CMK (cell line): ENCODE measurements at regions not wholly inside any gene's neighbourhood (a gene's known extent, or its start where the extent isn't known, plus 50 kb on each side); places are given as distances from the start of the nearest gene placed in this dataset.

Experiments used
- DNase-seq: peaks from one replicate; pipeline ENCODE4 v3.0.0-alpha.2; 2010; ENCODE audit warnings: low read depth

DNA sequence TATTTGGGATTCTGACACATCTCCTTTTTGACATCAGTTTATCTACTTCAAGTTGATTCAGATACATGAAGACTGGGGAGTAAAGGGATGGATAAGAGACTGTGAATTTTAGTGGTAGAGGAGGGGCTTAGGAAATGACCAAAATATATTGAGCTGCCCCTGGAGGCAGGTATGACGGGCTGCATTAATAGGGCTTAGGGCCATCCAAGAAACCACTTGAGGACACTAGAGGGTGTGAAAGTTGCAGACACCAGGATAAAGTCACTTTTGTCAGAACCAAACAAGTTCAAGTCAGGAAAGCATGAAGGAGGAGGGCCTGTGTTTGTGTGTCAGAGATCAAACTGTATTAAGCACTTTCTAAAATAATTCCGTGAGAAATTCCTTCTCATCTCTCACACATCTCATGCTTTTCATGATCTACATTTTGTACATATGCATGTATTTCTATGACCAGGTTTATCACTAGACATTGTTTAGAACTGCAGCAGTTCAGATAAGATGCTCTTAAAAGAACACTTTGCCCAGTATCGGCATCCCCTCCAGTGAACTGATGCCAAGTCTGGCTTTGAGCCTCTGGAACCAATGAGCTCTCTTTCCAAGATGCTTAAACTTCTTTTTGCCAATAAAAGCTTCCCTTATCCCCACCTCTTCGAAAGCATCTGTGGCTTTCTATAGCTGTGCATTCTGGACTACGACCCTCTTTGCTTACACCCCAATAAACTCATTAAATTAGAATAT, 136.9 kb downstream of the SLC38A1 start:
- no peak for DNase-seq

DNA sequence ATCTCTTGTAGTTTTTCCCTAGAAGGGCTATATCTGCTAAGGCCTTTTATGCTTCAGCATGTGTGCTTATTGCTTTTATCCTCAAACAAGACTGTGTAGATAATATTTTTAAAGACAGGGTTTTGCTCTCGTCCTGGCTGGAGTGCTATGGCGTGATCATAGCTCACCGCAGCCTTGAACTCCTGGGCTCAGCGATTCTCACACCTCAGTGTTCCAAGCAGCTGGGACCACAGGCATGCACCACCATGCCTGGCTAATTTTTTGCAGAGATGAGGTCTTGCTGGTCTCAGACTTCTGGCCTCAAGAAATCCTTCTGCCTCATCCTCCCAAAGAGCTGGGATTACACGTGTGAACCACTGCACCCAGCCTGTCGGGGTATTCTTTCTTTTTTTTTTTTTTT, 137.3 kb upstream of the SCAF11 start:
- no peak for DNase-seq

DNA sequence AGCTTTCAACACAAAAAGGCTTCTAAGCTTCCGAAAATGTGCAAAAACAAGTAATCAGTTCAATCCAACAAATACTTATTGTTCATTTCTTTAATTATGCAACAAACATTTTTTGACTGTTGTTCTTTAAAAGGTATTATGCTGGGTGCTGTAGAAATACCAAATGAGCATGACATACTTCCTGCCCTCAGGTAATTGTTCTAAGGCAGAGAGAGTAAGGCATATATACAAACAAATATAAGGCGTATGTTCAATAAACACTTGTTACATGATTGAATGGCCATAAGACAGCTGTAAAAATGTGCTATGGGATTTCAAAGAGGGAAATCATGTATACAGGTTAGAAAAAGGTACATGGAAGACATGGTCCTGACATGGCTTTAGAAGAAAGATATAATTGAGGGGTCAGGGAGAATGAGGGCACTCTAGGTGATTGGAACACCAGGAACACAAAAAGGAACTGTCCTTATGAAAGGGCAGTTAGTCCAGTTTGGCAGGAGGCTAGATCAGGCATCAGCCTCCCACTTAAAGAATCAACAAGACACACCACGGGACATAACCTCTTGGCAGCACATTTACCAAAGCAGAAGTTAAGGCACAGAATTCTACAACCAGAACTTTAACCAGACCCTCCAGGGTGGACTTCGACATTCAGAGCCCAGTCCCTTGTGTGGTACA, 135.8 kb upstream of the SCAF11 start:
- DNase-seq: no peak

DNA sequence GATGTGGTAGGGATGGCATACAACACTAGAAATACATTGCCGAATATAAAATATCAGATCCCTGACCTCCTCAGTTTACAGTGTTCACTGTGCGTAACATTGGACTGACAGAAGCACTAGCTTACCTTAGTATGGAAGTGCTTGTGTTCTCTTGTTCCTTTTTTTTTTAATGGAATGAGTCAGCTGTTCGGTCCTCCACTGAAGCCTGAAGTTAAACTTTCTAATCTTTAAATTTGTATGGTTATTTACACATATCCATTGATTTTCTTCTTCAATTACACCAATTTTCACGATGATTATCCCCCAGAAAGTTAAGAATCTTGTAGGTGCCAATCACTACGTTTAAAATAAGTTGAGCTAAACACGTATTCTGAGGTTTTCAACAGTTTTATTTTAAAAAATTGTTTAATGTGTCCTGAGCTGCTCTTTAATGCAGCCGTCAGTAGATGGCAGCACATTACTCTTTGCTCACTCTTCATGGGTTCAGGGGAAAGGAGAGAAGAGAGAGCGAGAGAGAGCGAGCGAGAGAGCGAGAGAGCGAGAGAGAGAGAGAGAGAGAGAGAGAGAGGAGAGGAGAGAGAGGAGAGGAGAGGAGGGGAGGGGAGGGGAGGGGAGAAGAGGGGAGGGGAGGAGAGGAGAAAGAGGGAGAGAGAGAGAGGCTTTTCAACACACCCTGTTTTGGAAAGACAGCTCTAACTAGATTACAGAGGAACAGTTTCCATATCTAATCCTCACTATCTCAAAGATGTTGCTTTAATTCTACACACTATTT, 134.7 kb upstream of the SCAF11 start:
- peak; percentile 32 for DNase-seq

GRCh38 chr12:46124132-46124847, 133.9 kb upstream of the SCAF11 start:
- no peak for DNase-seq

GRCh38 chr12:46112364-46112763, 122.0 kb upstream of the SCAF11 start:
- no peak for DNase-seq

DNA sequence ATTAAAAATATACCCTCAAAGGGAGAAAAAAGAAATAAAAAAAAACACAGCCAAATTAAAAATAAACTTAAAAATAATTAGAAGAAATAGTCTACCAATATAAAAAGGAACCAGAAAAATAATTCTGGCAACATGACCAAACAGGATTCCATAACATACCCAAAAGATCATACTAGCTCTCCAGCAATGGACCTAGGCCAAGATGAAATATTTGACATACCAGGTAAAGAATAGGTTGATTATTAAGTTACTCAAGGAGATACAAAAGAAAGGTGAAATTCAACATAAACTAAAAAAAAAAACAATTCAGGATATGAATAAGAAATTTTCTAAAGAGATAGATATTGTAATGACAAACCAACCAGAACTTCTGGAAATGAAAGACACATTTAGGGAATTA, 121.3 kb upstream of the SCAF11 start:
- no peak for DNase-seq

GRCh38 chr12:46110928-46111699, 120.7 kb upstream of the SCAF11 start:
- DNase-seq: no peak

DNA sequence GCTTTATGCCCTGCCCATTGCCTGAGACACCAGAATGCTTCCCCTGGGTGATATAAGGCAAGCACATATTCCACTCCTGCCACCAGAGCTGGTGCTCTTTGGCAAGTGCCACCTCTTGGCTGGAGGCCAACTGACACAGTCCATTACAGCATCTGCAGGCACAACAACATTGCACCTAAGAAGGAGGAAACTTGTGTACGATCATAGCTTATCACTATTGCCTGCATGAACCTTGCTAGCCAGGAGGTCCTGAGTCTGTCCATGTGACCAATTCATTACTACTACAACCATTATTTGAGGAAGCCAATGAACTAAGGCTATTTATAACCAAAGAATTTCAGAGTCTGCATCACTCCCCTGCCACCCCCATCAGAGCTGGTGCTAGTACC, 119.8 kb upstream of the SCAF11 start:
- DNase-seq: no peak

GRCh38 chr12:46109343-46110222, 119.2 kb upstream of the SCAF11 start:
- no peak for DNase-seq

GRCh38 chr12:46108721-46109120, 118.3 kb upstream of the SCAF11 start:
- no peak for DNase-seq

- DNase-seq: no peak
Measured at GRCh38 chr12:46107591-46107990, 117.2 kb upstream of the SCAF11 start.

DNA sequence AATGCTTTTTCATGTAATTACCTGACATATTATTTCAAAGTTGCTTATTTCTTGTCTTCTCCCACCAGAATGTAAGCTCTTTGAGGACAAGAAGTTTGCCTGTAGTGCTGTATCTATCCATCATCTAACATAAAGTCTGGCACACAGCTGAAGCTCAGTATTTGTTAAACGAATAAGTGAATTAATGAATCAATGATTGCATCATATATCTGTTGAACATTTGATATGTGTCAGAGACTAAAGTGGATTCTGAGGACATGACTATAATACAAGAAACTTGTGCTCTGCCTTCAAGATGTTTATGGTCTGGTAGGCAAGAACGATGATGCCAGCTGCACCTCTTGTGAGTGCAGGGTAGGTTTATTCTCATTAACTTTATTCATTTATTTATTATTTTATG, 115.4 kb upstream of the SCAF11 start:
- no peak for DNase-seq

- DNase-seq: no peak
Measured at GRCh38 chr12:46103559-46104383, 113.4 kb upstream of the SCAF11 start.

GRCh38 chr12:46101485-46101869, 111.1 kb upstream of the SCAF11 start:
- DNase-seq: no peak

DNA sequence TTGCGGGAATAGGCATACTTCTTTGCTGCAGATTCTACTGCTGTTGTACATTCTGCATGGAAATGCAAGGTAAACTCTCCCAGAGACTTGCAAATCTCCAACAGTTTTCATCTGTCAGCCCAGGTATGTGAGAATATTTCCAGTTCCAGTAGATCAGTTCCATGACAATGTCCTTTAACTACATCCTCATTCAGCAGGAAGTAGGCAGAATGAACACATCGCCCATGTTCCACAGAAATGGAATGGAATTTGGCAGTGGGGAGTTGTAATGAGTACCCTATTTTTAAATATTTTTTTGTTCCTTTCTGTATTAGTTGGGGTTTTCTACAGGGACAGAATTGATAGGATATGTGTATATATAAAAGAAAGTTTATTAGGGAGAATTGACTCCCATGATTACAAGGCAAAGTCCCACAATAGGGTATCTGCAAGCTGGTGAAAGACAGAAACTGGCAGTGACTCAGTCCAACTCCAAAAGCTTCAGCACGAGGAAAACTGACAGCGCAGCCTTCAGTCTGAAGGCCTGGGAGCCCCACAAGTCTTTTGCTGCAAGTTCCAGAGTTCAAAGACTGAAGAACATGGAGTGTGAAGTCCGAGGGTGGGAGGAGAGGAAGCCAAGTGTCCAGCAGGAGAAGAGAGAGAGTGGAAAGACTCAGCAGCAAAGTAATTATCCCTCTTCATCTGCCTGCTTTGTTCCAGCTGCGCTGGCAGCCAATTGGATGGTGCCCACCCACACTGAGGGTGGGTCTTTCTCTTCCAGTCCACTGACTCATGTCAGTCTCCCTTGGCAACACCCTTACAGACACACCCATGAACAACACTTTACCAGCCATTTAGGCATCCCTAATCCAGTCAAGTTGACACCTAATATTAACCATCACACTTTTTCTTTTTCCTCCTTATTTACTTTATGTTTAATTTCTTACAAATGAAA, 110.4 kb upstream of the SCAF11 start:
- no peak for DNase-seq

DNA sequence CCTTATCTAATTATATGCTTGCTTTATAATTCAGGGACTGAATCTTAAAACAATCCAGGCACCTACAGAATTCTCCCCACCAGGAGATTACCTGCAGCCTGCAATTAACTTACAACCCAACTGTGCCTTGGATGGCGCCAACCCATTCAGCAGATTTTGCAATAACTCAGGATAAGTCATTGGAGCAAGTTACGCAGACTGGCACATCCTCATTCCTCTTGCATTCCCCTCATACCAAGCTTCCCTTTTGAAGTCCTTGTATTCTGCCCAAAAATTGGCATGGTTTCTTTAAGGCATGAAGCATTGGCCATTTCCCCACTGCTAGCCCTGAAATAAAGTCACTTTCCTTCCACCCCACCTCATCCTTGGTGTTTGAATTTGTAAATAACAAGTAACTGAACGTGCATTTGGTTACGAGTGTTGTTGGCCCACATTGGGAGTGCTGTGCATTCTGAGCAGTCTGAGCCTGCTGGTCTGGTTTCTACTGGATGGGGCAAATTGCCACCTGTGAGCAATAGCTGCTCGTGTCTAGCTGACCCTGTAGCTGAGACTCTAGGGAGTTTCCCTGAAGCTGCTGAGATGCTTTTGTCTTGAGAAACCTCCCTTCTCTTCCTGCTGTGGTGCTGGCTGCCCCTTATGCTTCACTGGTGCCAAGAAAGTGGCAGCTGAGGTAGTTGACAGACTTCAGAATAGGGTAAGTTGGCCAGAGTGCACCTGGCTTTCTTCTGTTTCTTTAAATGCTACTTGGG, 99.2 kb upstream of the SCAF11 start:
- DNase-seq: no peak

DNA sequence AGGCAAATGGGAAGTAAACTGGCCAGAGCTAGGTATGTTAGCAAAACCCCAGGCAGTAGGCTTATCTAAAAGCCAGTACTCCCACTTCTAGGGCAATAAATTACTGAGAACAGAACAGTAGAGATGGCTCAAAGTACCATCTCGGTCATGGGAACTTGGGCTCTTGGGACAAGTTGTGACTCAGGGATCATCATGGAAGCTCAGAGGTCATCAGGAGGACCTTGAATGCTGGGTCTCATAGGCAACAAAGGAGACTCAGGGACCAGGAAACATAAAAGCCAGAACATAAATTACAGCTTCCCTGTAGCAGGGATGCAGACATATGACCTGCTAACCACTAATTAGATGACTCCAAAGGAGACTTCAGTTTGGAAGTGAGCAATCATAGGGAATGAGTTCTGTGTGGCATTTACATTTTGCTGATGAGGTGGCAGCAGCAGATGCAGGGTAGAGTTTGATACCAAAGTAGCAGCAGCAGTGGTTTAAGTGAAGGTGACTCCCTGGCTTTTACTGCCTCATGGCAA, 97.6 kb upstream of the SCAF11 start:
- DNase-seq: no peak
